Epithelial cell of proximal tubule (primary cell): ENCODE measurements at regions not wholly inside any gene's neighbourhood (a gene's known extent, or its start where the extent isn't known, plus 50 kb on each side); places are given as distances from the start of the nearest gene placed in this dataset.

ENCODE experiments used
- DNase-seq: peaks from one replicate; pipeline ENCODE4 v3.0.0-alpha.2; 2011; ENCODE audit warnings: low read depth
- H3K4me3 ChIP-seq: 2 replicates; pipeline ENCODE4 v1.5.1; 2011; ENCODE audit warnings: low read depth, mild to moderate bottlenecking, low read length
- CTCF ChIP-seq: conservative IDR thresholded peaks from 2 replicates; pipeline ENCODE4 v1.5.1; 2012; ENCODE audit warnings: low read depth, mild to moderate bottlenecking, low read length

DNA sequence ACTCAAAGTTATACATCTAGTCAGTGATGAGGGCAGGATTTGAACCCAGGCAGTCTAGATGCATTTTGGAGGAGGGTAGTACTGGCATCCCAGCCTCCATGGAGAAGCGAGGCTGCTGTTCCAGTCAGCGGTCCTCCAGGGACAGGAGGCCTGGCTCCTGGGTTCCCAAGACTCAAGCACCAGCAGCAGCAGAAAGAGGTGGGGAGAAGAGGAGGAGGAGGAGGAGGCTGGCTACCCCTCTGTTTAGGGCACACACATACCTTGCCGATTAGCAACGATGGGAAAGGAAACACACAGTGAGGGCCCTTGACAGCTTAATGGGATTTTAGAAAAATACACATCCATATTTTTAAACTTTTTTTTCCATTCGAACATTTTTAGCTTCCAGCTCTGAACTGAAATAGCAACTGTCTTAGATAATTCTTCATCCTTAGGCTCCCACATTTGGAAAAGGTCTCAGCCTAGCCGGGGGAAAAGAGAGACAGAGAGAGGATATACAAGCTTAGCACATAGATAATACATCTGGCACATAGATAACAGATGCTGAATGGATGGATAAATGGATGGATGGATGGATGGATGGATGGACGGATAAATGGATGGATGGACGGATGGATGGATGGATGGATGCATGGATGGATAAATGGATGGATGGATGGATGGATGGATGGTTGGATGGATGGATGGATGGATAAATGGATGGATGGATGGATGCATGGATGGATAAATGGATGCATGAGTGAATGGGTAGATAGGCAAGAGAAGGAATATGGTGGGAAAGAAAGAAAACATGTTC lies 87.9 kb downstream of the LBH start:
- no peak for TF ChIP-seq CTCF
- H3K4me3 ChIP-seq: no peak overlapping the region
- DNase-seq: no peak

DNA sequence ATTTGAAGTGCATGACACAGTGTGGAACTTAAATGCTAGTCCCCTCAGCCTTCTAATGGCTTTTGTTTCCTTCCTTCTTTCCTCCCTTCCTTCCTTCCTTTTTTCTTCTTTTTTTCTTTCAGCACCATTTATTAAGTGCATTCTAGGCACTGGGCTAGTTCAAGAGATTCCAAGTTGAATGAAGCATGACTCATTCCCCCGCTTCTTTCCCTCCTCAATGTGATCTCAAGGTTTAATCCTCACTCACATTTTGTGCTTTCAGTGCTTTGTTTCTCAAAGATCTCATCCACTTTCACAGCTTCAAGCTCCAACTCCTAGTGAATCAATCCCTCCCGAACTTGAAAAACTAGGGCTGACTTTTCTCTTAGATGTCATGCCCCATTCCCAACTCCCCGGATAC lies 90.1 kb downstream of the LBH start:
- no peak for TF ChIP-seq CTCF
- no peak overlapping the region for H3K4me3 ChIP-seq
- DNase-seq: no peak

DNA sequence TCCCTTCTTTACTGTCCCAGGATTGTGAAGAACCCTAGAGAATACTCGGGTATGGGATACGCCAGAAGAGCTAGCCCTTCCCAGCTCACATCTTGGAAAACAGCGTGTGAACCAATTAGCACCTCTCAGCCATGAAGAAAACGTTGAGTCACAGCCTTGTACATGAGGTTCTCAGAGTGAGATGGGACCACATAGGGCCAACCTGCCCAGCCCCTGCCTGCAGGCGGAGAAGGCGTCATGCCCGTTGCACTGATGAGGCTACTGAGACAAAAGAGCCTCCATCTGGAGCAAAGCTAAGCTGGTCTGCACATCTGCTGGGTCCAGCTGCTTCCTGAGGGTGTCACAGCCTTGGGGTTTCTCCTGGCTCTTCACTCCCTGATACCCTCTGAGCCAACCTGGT lies 92.2 kb downstream of the LBH start:
- TF ChIP-seq CTCF: no peak
- no peak overlapping the region for H3K4me3 ChIP-seq
- DNase-seq: no peak

- no peak for DNase-seq
- TF ChIP-seq CTCF: no peak
- no peak overlapping the region for H3K4me3 ChIP-seq
Observed at GRCh38 chr2:30324245-30324908, 93.0 kb downstream of the LBH start.

GRCh38 chr2:30325600-30326328 lies 94.4 kb downstream of the LBH start:
- H3K4me3 ChIP-seq: no peak overlapping the region
- no peak for TF ChIP-seq CTCF
- no peak for DNase-seq

GRCh38 chr2:30326497-30326896 lies 95.2 kb downstream of the LBH start:
- no peak for DNase-seq
- no peak overlapping the region for H3K4me3 ChIP-seq
- TF ChIP-seq CTCF: no peak
